SK-N-SH (cell line): ENCODE measurements at regions not wholly inside any gene's neighbourhood (a gene's known extent, or its start where the extent isn't known, plus 50 kb on each side); places are given as distances from the start of the nearest gene placed in this dataset.

Source experiments
- FOSL2 ChIP-seq: IDR thresholded peaks from 2 replicates; pipeline ENCODE4 v1.4.0; 2012; ENCODE audit warnings: low read depth, mild to moderate bottlenecking, moderate library complexity, borderline replicate concordance
- MEF2A ChIP-seq: IDR thresholded peaks from 2 replicates; pipeline ENCODE4 v1.4.0; 2012; ENCODE audit warnings: low read depth, borderline replicate concordance
- RAD21 ChIP-seq: IDR thresholded peaks from 2 replicates; pipeline ENCODE4 v1.6.1; 2012; ENCODE audit warnings: mild to moderate bottlenecking, low read length
- RCOR1 ChIP-seq: fragments of 150-350 bp; IDR thresholded peaks from 2 replicates; pipeline ENCODE4 v1.6.1; 2017; ENCODE audit warnings: antibody characterized with exemption, low read length
- TAF1 ChIP-seq: IDR thresholded peaks from 2 replicates; pipeline ENCODE4 v1.6.1; 2012; ENCODE audit warnings: low read depth, mild to moderate bottlenecking, low read length, moderate library complexity, borderline replicate concordance
- TF ChIP-seq, protein P1 (sequence below): fragments of 200-600 bp; sonication (generic); IDR thresholded peaks from 2 replicates; pipeline ENCODE4 v1.6.1; 2017; ENCODE audit warnings: antibody characterized with exemption, mild to moderate bottlenecking, moderate library complexity

DNA sequence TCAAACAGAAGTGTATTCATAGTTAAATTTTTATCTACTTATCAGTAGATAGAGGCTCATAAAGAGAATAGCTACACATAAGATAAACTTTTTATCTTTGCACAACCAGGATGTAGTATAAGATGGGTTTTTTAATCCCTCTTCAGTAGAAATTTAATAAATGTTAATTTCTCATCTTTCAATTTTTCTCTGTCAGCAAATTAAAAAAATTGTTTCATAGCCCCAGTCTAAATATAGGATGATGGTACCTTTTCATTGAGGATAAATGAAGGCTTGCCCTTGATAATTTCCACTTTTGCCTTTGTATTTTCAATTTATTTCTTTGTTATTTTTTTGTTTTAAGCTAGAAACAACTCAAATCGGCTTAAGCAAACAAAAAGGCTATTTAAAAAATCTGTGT lies 251.2 kb upstream of the NOX3 start:
- TF ChIP-seq RCOR1 (no peak), FOSL2 (no peak), TAF1 (no peak), MEF2A (no peak), RAD21 (no peak)
- TF ChIP-seq, protein P1, sequence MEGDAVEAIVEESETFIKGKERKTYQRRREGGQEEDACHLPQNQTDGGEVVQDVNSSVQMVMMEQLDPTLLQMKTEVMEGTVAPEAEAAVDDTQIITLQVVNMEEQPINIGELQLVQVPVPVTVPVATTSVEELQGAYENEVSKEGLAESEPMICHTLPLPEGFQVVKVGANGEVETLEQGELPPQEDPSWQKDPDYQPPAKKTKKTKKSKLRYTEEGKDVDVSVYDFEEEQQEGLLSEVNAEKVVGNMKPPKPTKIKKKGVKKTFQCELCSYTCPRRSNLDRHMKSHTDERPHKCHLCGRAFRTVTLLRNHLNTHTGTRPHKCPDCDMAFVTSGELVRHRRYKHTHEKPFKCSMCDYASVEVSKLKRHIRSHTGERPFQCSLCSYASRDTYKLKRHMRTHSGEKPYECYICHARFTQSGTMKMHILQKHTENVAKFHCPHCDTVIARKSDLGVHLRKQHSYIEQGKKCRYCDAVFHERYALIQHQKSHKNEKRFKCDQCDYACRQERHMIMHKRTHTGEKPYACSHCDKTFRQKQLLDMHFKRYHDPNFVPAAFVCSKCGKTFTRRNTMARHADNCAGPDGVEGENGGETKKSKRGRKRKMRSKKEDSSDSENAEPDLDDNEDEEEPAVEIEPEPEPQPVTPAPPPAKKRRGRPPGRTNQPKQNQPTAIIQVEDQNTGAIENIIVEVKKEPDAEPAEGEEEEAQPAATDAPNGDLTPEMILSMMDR = no peak
